SK-N-SH (cell line): ENCODE measurements at regions not wholly inside any gene's neighbourhood (a gene's known extent, or its start where the extent isn't known, plus 50 kb on each side); places are given as distances from the start of the nearest gene placed in this dataset.

Experiments used
- CTCF ChIA-PET: fragments of 300-600, 350-600 bp; formaldehyde crosslinking; extraction: SDS; loops from one replicate; lab custom pipeline; 2021; lab: Yijun Ruan, JAX
- POLR2A ChIA-PET: fragments of 350-600 bp; sonication (Branson Sonifier 250); formaldehyde crosslinking; extraction: SDS; loops from one replicate; lab custom pipeline; 2020; ENCODE audit warnings: antibody characterized with exemption, inconsistent platforms; lab: Yijun Ruan, JAX
- DNase-seq: peaks from one replicate; pipeline ENCODE4 v3.0.0; 2012
- H2AFZ ChIP-seq: fragments of 200-600 bp; sonication (generic); 2 replicates; pipeline ENCODE4 v1.8.1; 2016; ENCODE audit warnings: antibody characterized with exemption, mild to moderate bottlenecking, low read depth
- H3F3A ChIP-seq: fragments of 200-600 bp; sonication (generic); replicated peaks from 2 replicates; pipeline ENCODE3; 2016; ENCODE audit warnings: antibody characterized with exemption, mild to moderate bottlenecking; ENCODE audit not compliant: insufficient read depth
- H3K27ac ChIP-seq, 2 experiments: fragments of 200-500 bp in 1 of 2; fragments of 200-600 bp in 1 of 2; sonication (Bioruptor generic) in 1 of 2; sonication (generic), shearing (Covaris generic) in 1 of 2; 2 replicates each; pipeline versions ENCODE4 v1.5.1 to v1.6.1; 2014 to 2016; ENCODE audit warnings: low read depth in 2 of 2, inconsistent platforms in 1 of 2, low read length in 1 of 2, mild to moderate bottlenecking in 1 of 2, mixed read lengths in 1 of 2
- H3K27me3 ChIP-seq: fragments of 200-600 bp; sonication (generic), shearing (Covaris generic); 2 replicates; pipeline ENCODE4 v1.6.1; 2016; ENCODE audit warnings: mixed run types; ENCODE audit not compliant: insufficient read depth
- H3K36me3 ChIP-seq, 2 experiments: fragments of 200-500 bp in 1 of 2; fragments of 200-600 bp in 1 of 2; sonication (Bioruptor generic) in 1 of 2; sonication (generic) in 1 of 2; replicated peaks in 1 of 2; 2 replicates each; pipeline versions ENCODE3 to v1.5.1; 2014 to 2016; ENCODE audit warnings: low read length in 1 of 2, mild to moderate bottlenecking in 1 of 2; ENCODE audit not compliant: insufficient read depth in 2 of 2, control insufficient read depth in 1 of 2
- H3K4me1 ChIP-seq, 2 experiments: fragments of 200-500 bp in 1 of 2; fragments of 200-600 bp in 1 of 2; sonication (Bioruptor generic) in 1 of 2; sonication (generic), shearing (Covaris generic) in 1 of 2; 2 replicates each; pipeline versions ENCODE4 v1.5.1 to v1.6.1; 2014 to 2016; ENCODE audit warnings: low read depth in 1 of 2, low read length in 1 of 2, mixed run types in 1 of 2; ENCODE audit not compliant: insufficient read depth in 2 of 2, control insufficient read depth in 1 of 2
- H3K4me2 ChIP-seq: fragments of 200-600 bp; sonication (generic), shearing (Covaris generic); 2 replicates; pipeline ENCODE4 v1.6.1; 2017; ENCODE audit warnings: mixed run types
- H3K4me3 ChIP-seq, 2 experiments: fragments of 200-500 bp in 1 of 2; fragments of 200-600 bp in 1 of 2; sonication (Bioruptor generic) in 1 of 2; sonication (generic), shearing (Covaris generic) in 1 of 2; 2 replicates each; pipeline versions ENCODE4 v1.5.1 to v1.8.1; 2014 to 2016; ENCODE audit warnings: low read depth in 2 of 2, inconsistent platforms in 1 of 2, low read length in 1 of 2, mild to moderate bottlenecking in 1 of 2, mixed read lengths in 1 of 2, moderate library complexity in 1 of 2
- H3K79me2 ChIP-seq: fragments of 200-600 bp; sonication (generic); 2 replicates; pipeline ENCODE4 v1.8.1; 2017; ENCODE audit warnings: mild to moderate bottlenecking; ENCODE audit not compliant: insufficient read depth
- H3K9ac ChIP-seq: fragments of 200-600 bp; sonication (generic); 2 replicates; pipeline ENCODE4 v1.6.1; 2017; ENCODE audit warnings: mixed run types
- H3K9me2 ChIP-seq: fragments of 200-600 bp; sonication (generic); 2 replicates; pipeline ENCODE4 v1.6.1; 2017; ENCODE audit warnings: mixed run types
- H3K9me3 ChIP-seq: fragments of 200-600 bp; sonication (generic); 2 replicates; pipeline ENCODE4 v1.6.1; 2017; ENCODE audit warnings: mixed run types, mild to moderate bottlenecking, moderate library complexity
- H4K20me1 ChIP-seq: fragments of 200-600 bp; sonication (generic); 2 replicates; pipeline ENCODE4 v1.6.1; 2017; ENCODE audit warnings: mild to moderate bottlenecking, mixed run types; ENCODE audit not compliant: insufficient read depth
- CHD2 ChIP-seq: fragments of 150-350 bp; IDR thresholded peaks from 2 replicates; pipeline ENCODE4 v1.6.1; 2018; ENCODE audit warnings: low read length; ENCODE audit not compliant: partially characterized antibody
- ELF1 ChIP-seq: IDR thresholded peaks from 2 replicates; pipeline ENCODE4 v1.4.0; 2012
- EP300 ChIP-seq, 2 experiments: IDR thresholded peaks; 2 replicates each; pipeline versions ENCODE4 v1.4.0 to v1.6.1; 2012; ENCODE audit warnings: borderline replicate concordance in 1 of 2, low read depth in 1 of 2, low read length in 1 of 2
- EZH2phosphoT487 ChIP-seq: fragments of 200-600 bp; sonication (generic); IDR thresholded peaks from 2 replicates; pipeline ENCODE4 v1.6.1; 2017; ENCODE audit warnings: low read depth, mixed run types, mild to moderate bottlenecking, antibody characterized with exemption, moderate library complexity, borderline replicate concordance
- FOXJ3 ChIP-seq: sonication (generic); formaldehyde crosslinking; IDR thresholded peaks from 2 replicates; pipeline ENCODE4 v1.5.1; 2020; ENCODE audit warnings: mild to moderate bottlenecking, missing genetic modification reagents
- FOXM1 ChIP-seq: IDR thresholded peaks from 2 replicates; pipeline ENCODE4 v1.4.0; 2012; ENCODE audit warnings: low read depth, mild to moderate bottlenecking
- GABPA ChIP-seq: IDR thresholded peaks from 2 replicates; pipeline ENCODE4 v1.4.0; 2012; ENCODE audit warnings: low read depth, mild to moderate bottlenecking
- GATA2 ChIP-seq: sonication (generic); formaldehyde crosslinking; IDR thresholded peaks from 2 replicates; pipeline ENCODE4 v1.5.0; 2020; ENCODE audit warnings: mild to moderate bottlenecking, missing genetic modification reagents
- MEF2A ChIP-seq: IDR thresholded peaks from 2 replicates; pipeline ENCODE4 v1.4.0; 2012; ENCODE audit warnings: low read depth, borderline replicate concordance
- POLR2AphosphoS5 ChIP-seq: IDR thresholded peaks from 2 replicates; pipeline ENCODE4 v1.6.1; 2012; ENCODE audit warnings: low read depth, low read length
- RCOR1 ChIP-seq: fragments of 150-350 bp; IDR thresholded peaks from 2 replicates; pipeline ENCODE4 v1.6.1; 2017; ENCODE audit warnings: antibody characterized with exemption, low read length
- RFX5 ChIP-seq: IDR thresholded peaks from 2 replicates; pipeline ENCODE4 v1.6.1; 2012; ENCODE audit warnings: mild to moderate bottlenecking, improper control_type of control experiment, low read length
- SIN3A ChIP-seq: IDR thresholded peaks from 2 replicates; pipeline ENCODE4 v1.6.1; 2012; ENCODE audit warnings: low read depth, mild to moderate bottlenecking, low read length, moderate library complexity, borderline replicate concordance
- SMC3 ChIP-seq: IDR thresholded peaks from 2 replicates; pipeline ENCODE4 v1.6.1; 2012; ENCODE audit warnings: low read depth, low read length, improper control_type of control experiment
- TCF12 ChIP-seq: IDR thresholded peaks from 2 replicates; pipeline ENCODE4 v1.4.0; 2012
- TEAD4 ChIP-seq: IDR thresholded peaks from 2 replicates; pipeline ENCODE4 v1.4.0; 2012; ENCODE audit warnings: mild to moderate bottlenecking, borderline replicate concordance; ENCODE audit not compliant: insufficient read depth
- TF ChIP-seq, protein P1 (sequence below): IDR thresholded peaks from 2 replicates; pipeline ENCODE4 v1.4.0; 2012; ENCODE audit warnings: low read depth, borderline replicate concordance
- TF ChIP-seq, protein P2 (sequence below): IDR thresholded peaks from 2 replicates; pipeline ENCODE4 v1.4.0; 2012; ENCODE audit warnings: low read depth, borderline replicate concordance
- TF ChIP-seq, protein P3 (sequence below): IDR thresholded peaks from 2 replicates; pipeline ENCODE4 v1.4.0; 2012; ENCODE audit warnings: low read depth
- TF ChIP-seq, protein P4 (sequence below): fragments of 150-350 bp; IDR thresholded peaks from 2 replicates; pipeline ENCODE4 v1.6.1; 2016; ENCODE audit warnings: mild to moderate bottlenecking, low read depth, low read length
- TF ChIP-seq, protein P5 (sequence below): IDR thresholded peaks from 2 replicates; pipeline ENCODE4 v1.6.1; 2012; ENCODE audit warnings: mild to moderate bottlenecking, low read depth, low read length, moderate library complexity

DNA sequence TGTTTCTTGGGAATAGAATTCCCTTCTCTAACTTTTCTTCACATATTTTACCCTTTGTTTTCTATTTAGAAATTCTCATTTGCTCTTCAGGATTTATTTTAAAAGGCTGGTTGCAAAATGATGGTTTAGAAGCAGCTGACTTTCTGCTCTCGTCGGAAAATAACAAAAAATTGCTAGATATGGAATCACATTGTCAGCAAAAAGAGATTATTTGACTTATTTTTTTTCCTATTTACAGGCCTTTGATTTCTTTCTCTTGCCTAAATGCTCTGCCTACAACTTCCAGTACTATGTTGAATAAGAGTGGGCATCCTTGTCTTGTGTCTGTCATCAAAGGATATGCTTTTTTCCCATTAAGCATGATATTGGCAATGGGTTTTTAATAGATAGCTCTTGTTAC lies 1619.1 kb upstream of the ACO1 start (continued):
- TF ChIP-seq EP300 (IDR thresholded peaks at IDR 0.05; ENCODE audit: borderline replicate concordance in 1 of 2, low read depth in 1 of 2, low read length in 1 of 2) (no peak), SIN3A (no peak), EZH2phosphoT487 (no peak), RFX5 (no peak), TCF12 (no peak), FOXM1 (no peak), FOXJ3 (no peak), SMC3 (no peak), GABPA (no peak)
- TF ChIP-seq, protein P1, sequence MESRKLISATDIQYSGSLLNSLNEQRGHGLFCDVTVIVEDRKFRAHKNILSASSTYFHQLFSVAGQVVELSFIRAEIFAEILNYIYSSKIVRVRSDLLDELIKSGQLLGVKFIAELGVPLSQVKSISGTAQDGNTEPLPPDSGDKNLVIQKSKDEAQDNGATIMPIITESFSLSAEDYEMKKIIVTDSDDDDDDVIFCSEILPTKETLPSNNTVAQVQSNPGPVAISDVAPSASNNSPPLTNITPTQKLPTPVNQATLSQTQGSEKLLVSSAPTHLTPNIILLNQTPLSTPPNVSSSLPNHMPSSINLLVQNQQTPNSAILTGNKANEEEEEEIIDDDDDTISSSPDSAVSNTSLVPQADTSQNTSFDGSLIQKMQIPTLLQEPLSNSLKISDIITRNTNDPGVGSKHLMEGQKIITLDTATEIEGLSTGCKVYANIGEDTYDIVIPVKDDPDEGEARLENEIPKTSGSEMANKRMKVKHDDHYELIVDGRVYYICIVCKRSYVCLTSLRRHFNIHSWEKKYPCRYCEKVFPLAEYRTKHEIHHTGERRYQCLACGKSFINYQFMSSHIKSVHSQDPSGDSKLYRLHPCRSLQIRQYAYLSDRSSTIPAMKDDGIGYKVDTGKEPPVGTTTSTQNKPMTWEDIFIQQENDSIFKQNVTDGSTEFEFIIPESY, result no peak
- TF ChIP-seq, protein P2, sequence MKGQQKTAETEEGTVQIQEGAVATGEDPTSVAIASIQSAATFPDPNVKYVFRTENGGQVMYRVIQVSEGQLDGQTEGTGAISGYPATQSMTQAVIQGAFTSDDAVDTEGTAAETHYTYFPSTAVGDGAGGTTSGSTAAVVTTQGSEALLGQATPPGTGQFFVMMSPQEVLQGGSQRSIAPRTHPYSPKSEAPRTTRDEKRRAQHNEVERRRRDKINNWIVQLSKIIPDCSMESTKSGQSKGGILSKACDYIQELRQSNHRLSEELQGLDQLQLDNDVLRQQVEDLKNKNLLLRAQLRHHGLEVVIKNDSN, result no peak
- TF ChIP-seq, protein P3, sequence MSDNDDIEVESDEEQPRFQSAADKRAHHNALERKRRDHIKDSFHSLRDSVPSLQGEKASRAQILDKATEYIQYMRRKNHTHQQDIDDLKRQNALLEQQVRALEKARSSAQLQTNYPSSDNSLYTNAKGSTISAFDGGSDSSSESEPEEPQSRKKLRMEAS, result no peak

DNA sequence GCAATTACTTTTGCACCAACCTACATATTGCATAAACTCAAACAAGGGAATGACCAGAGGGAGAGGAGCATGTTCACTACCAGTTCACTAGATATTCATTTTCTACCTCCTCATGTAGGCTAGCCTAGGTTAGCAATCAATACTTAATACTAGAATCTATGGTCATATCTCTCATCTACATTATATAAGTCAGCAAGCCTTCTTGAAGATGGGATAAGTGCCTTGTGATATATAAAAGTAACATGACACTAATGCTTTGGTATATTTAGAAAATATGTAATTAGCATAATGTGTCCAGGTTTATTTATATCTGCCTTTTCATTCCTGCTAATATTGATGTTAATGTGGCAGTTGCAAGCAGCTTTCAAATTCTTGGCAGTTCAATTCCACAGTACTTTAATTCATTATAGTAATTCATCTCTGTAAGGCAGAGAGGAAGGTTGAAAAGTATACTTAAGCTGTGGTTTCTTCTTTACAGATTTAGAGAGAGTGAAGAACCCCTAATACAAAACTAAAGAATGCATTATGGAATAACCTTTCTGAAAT lies 1613.2 kb upstream of the ACO1 start:
- H4K20me1 ChIP-seq, result no peaks in the 10 kb centered on the region
- POLR2A ChIA-PET, result no interaction called here
- no peak for TF ChIP-seq ELF1
- TF ChIP-seq RCOR1, result no peak
- no peak for TF ChIP-seq FOXJ3
- TF ChIP-seq, protein P2, result no peak
- TF ChIP-seq POLR2AphosphoS5, result no peak
- TF ChIP-seq MEF2A, result no peak
- TF ChIP-seq RFX5, result no peak
- no peak for TF ChIP-seq GATA2 (CRISPR knock-in tag)
- TF ChIP-seq TEAD4, result no peak
- TF ChIP-seq, protein P4, sequence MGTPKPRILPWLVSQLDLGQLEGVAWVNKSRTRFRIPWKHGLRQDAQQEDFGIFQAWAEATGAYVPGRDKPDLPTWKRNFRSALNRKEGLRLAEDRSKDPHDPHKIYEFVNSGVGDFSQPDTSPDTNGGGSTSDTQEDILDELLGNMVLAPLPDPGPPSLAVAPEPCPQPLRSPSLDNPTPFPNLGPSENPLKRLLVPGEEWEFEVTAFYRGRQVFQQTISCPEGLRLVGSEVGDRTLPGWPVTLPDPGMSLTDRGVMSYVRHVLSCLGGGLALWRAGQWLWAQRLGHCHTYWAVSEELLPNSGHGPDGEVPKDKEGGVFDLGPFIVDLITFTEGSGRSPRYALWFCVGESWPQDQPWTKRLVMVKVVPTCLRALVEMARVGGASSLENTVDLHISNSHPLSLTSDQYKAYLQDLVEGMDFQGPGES, result no peak
- TF ChIP-seq, protein P5, sequence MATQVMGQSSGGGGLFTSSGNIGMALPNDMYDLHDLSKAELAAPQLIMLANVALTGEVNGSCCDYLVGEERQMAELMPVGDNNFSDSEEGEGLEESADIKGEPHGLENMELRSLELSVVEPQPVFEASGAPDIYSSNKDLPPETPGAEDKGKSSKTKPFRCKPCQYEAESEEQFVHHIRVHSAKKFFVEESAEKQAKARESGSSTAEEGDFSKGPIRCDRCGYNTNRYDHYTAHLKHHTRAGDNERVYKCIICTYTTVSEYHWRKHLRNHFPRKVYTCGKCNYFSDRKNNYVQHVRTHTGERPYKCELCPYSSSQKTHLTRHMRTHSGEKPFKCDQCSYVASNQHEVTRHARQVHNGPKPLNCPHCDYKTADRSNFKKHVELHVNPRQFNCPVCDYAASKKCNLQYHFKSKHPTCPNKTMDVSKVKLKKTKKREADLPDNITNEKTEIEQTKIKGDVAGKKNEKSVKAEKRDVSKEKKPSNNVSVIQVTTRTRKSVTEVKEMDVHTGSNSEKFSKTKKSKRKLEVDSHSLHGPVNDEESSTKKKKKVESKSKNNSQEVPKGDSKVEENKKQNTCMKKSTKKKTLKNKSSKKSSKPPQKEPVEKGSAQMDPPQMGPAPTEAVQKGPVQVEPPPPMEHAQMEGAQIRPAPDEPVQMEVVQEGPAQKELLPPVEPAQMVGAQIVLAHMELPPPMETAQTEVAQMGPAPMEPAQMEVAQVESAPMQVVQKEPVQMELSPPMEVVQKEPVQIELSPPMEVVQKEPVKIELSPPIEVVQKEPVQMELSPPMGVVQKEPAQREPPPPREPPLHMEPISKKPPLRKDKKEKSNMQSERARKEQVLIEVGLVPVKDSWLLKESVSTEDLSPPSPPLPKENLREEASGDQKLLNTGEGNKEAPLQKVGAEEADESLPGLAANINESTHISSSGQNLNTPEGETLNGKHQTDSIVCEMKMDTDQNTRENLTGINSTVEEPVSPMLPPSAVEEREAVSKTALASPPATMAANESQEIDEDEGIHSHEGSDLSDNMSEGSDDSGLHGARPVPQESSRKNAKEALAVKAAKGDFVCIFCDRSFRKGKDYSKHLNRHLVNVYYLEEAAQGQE, result no peak
- no peak for TF ChIP-seq SMC3
- TF ChIP-seq EZH2phosphoT487, result no peak
- TF ChIP-seq FOXM1, result no peak
- no peak for TF ChIP-seq CHD2

More for the DNA sequence above, 1613.2 kb upstream of the ACO1 start:
- Histone ChIP-seq H3K9me2 (no peaks in the 10 kb centered on the region), H3K4me2 (no peak overlapping the region), H3K4me3 (no peak overlapping the region), H3K9me3 (no peaks in the 10 kb centered on the region), H3K79me2 (no peaks in the 10 kb centered on the region), H3K27me3 (no peaks in the 10 kb centered on the region), H2AFZ (no peak overlapping the region), H3K36me3 (no peaks in the 10 kb centered on the region), H3K9ac (no peak overlapping the region), H3F3A (no peaks in the 10 kb centered on the region), H3K27ac (no peak overlapping the region), H3K4me1 (no peaks in the 10 kb centered on the region; a peak in 1 of 4 replicates)
- CTCF ChIA-PET, result no interaction called here
- DNase-seq, result no peak
